ENCODE measurements at regions not wholly inside any gene's neighbourhood (a gene's known extent, or its start where the extent isn't known, plus 50 kb on each side); places are given as distances from the start of the nearest gene placed in this dataset.

- DNase-seq (ENCODE audit: low spot score) = no peak
Observed at GRCh38 chr9:99327667-99328066, 105.6 kb downstream of the SEC61B start.

- no peak for DNase-seq (ENCODE audit: low spot score)
Observed at GRCh38 chr9:99335280-99335679, 113.2 kb downstream of the SEC61B start.

GRCh38 chr9:99336005-99336404 is 113.9 kb downstream of the SEC61B start:
- no peak for DNase-seq (ENCODE audit: low spot score)

GRCh38 chr9:99336531-99336930 is 114.4 kb downstream of the SEC61B start:
- no peak for DNase-seq (ENCODE audit: low spot score)

GRCh38 chr9:99340281-99340680 is 118.2 kb downstream of the SEC61B start:
- no peak for DNase-seq (ENCODE audit: low spot score)

GRCh38 chr9:99341686-99342085 is 119.6 kb downstream of the SEC61B start:
- DNase-seq (ENCODE audit: low spot score) = no peak

- DNase-seq (ENCODE audit: low spot score) = no peak
Observed at GRCh38 chr9:99345451-99345850, 123.4 kb downstream of the SEC61B start.

- no peak for DNase-seq (ENCODE audit: low spot score)
Observed at GRCh38 chr9:99345942-99346341, 123.9 kb downstream of the SEC61B start.

GRCh38 chr9:99347568-99347967 is 125.5 kb downstream of the SEC61B start:
- DNase-seq (ENCODE audit: low spot score) = no peak

- no peak for DNase-seq (ENCODE audit: low spot score)
Observed at GRCh38 chr9:99348289-99348688, 126.2 kb downstream of the SEC61B start.

GRCh38 chr9:99349870-99350269 is 127.8 kb downstream of the SEC61B start:
- peak; percentile 36 for DNase-seq (ENCODE audit: low spot score)

GRCh38 chr9:99350461-99350860 is 128.4 kb downstream of the SEC61B start:
- no peak for DNase-seq (ENCODE audit: low spot score)

- no peak for DNase-seq (ENCODE audit: low spot score)
Observed at GRCh38 chr9:99351647-99352046, 129.6 kb downstream of the SEC61B start.

GRCh38 chr9:99352826-99353225 is 130.7 kb downstream of the SEC61B start:
- DNase-seq (ENCODE audit: low spot score) = peak; percentile 55

GRCh38 chr9:99353408-99353807 is 131.3 kb downstream of the SEC61B start:
- DNase-seq (ENCODE audit: low spot score) = peak; percentile 88

GRCh38 chr9:99354104-99354503 is 132.0 kb downstream of the SEC61B start:
- DNase-seq (ENCODE audit: low spot score) = no peak

- DNase-seq (ENCODE audit: low spot score) = peak; percentile 57
Observed at GRCh38 chr9:99356512-99356971, 134.5 kb downstream of the SEC61B start.

- DNase-seq (ENCODE audit: low spot score) = peak; percentile 61
Observed at GRCh38 chr9:99357575-99357974, 135.5 kb downstream of the SEC61B start.

- DNase-seq (ENCODE audit: low spot score) = no peak
Observed at GRCh38 chr9:99358668-99359067, 136.6 kb downstream of the SEC61B start.

GRCh38 chr9:99359336-99359735 is 137.3 kb downstream of the SEC61B start:
- no peak for DNase-seq (ENCODE audit: low spot score)

- DNase-seq (ENCODE audit: low spot score) = no peak
Observed at GRCh38 chr9:99360026-99360425, 137.9 kb downstream of the SEC61B start.

GRCh38 chr9:99361817-99362216 is 139.7 kb downstream of the SEC61B start:
- DNase-seq (ENCODE audit: low spot score) = no peak

GRCh38 chr9:99362321-99362720 is 140.2 kb downstream of the SEC61B start:
- DNase-seq (ENCODE audit: low spot score) = no peak

GRCh38 chr9:99363509-99363908 is 141.4 kb downstream of the SEC61B start:
- no peak for DNase-seq (ENCODE audit: low spot score)
